Spleen (tissue), 11 donors: ENCODE measurements at regions not wholly inside any gene's neighbourhood (a gene's known extent, or its start where the extent isn't known, plus 50 kb on each side); places are given as distances from the start of the nearest gene placed in this dataset.
A peak's percentile ranks its signal among the peaks of the same experiment; 100 is the strongest.

Source experiments
- DNase-seq: peaks from one replicate; pipeline ENCODE4 v3.0.0-alpha.2; 2020
- H3K27ac ChIP-seq, 8 donors: fragments of 200-600 bp; sonication (generic) in 7 of 8; 1 replicate in 4 of 8; 2 replicates in 4 of 8; pipeline versions ENCODE4 v1.5.0 to v1.8.0; 2016 to 2021; ENCODE audit warnings: inconsistent platforms in 4 of 8, mild to moderate bottlenecking in 4 of 8, moderate library complexity in 1 of 8
- H3K27me3 ChIP-seq, 7 donors: fragments of 200-600 bp; sonication (generic) in 6 of 7; replicated peaks in 1 of 7; 1 replicate in 4 of 7; 2 replicates in 3 of 7; pipeline versions ENCODE4 v1.5.0 to v1.8.0; 2016 to 2021; ENCODE audit warnings: inconsistent platforms in 3 of 7, mild to moderate bottlenecking in 1 of 7
- H3K36me3 ChIP-seq, 6 donors: fragments of 200-600 bp; sonication (generic) in 5 of 6; 1 replicate in 4 of 6; 2 replicates in 2 of 6; pipeline versions ENCODE4 v1.5.0 to v1.8.0; 2016 to 2021; ENCODE audit warnings: inconsistent platforms in 2 of 6
- H3K4me1 ChIP-seq, 6 donors: fragments of 200-600 bp; sonication (generic) in 5 of 6; 1 replicate in 3 of 6; 2 replicates in 3 of 6; pipeline versions ENCODE4 v1.5.0 to v1.8.0; 2016 to 2021; ENCODE audit warnings: inconsistent platforms in 3 of 6
- H3K4me3 ChIP-seq, 8 donors: fragments of 200-600 bp; sonication (generic) in 7 of 8; 1 replicate in 4 of 8; 2 replicates in 4 of 8; pipeline versions ENCODE4 v1.5.0 to v1.8.0; 2016 to 2021; ENCODE audit warnings: inconsistent platforms in 4 of 8, mild to moderate bottlenecking in 4 of 8, moderate library complexity in 2 of 8
- H3K9me3 ChIP-seq, 8 donors: fragments of 200-600 bp; sonication (generic) in 7 of 8; 1 replicate in 4 of 8; 2 replicates in 4 of 8; pipeline versions ENCODE4 v1.5.0 to v1.8.0; 2016 to 2021; ENCODE audit warnings: inconsistent platforms in 4 of 8
- CTCF ChIP-seq, 11 experiments: fragments of 200-600 bp in 7 of 11; fragments of 450-650 bp in 4 of 11; sonication (generic) in 4 of 11; IDR thresholded peaks in 8 of 11; conservative IDR thresholded peaks in 3 of 11; 1 replicate in 7 of 11; 2 replicates in 4 of 11; pipeline versions ENCODE4 v1.4.0 to v1.8.0; 2016 to 2021; ENCODE audit warnings: antibody characterized with exemption in 11 of 11, inconsistent platforms in 4 of 11, mild to moderate bottlenecking in 1 of 11
- POLR2A ChIP-seq, 3 donors: fragments of 450-650 bp; IDR thresholded peaks; one replicate each; pipeline ENCODE4 v1.5.1; 2017; ENCODE audit warnings: antibody characterized with exemption in 3 of 3, mild to moderate bottlenecking in 1 of 3
- POLR2AphosphoS5 ChIP-seq, 3 donors: sonication (generic); formaldehyde crosslinking; IDR thresholded peaks; one replicate each; pipeline ENCODE4 v1.5.1; 2017; ENCODE audit warnings: antibody characterized with exemption in 3 of 3
- WGBS, 5 donors: extraction: QIAGEN DNeasy Blood & Tissue Kit in 3 of 5; methylation state at CpG; one replicate each; pipeline versions ENCODE4 v1.1.5 to v1.1.7; 2013 to 2018; 5-methylcytosine and 5-hydroxymethylcytosine counted together
- intact Hi-C: fragments of 100-400 bp; cut with DNase I; formaldehyde crosslinking; loops from one replicate; pipeline ENCODE4 v1.15.0; 2023; ENCODE audit warnings: low total_unique reads
- donor health status: healthy with polysubstance abuse.
- donor health status: DM: no; HTN: no; CAD: no; lungs with moderate emphysema.
- donor health status: DM: no; HTN: no; CAD: no.
- donor health status: Bipolar disorder and iron deficiency.
- donor health status: healthy.
- donor health status: DM: no; HTN: no; CAD: no.
- donor health status: DM: yes; HTN: yes; CAD: no.

- no peak for TF ChIP-seq POLR2AphosphoS5 (IDR thresholded peaks at IDR 0.05)
- no peak for TF ChIP-seq CTCF (IDR thresholded peaks at IDR 0.05 in 8 of 11, conservative IDR thresholded peaks at IDR 0.05 in 3 of 11)
- no peak for DNase-seq
- Histone ChIP-seq H3K4me3 (no peak overlapping the region), H3K4me1 (peaks cover 0 to 26% (median 2%) of the 10 kb centered on the region in 6 donors), H3K36me3 (peaks cover 0 to 76% (median 31%) of the 10 kb centered on the region in 6 donors), H3K27me3 (no peaks in the 10 kb centered on the region), H3K27ac (peak overlapping the region in 4 of 8 donors; percentile 3 to 62 (median 53)), H3K9me3 (no peaks in the 10 kb centered on the region)
- intact Hi-C loops: no loop called here
- 73 to 86% (median 77%) methylated on average over 8 of the region's 8 CpGs for WGBS, 5 donors
Observed at GRCh38 chr2:74079522-74080341, 68.0 kb downstream of the BOLA3 start.

- WGBS, 5 donors: 59 to 80% (median 74%) methylated on average over 7 to 10 of the region's 10 CpGs
- peak overlapping the region in 4 of 8 donors; percentile 3 to 62 (median 53) for H3K27ac ChIP-seq
- H3K4me1 ChIP-seq: peaks cover 0 to 26% (median 2%) of the 10 kb centered on the region in 6 donors
- intact Hi-C loops: no loop called here
- TF ChIP-seq POLR2A (IDR thresholded peaks at IDR 0.05) (no peak), POLR2AphosphoS5 (IDR thresholded peaks at IDR 0.05) (no peak), CTCF (IDR thresholded peaks at IDR 0.05 in 8 of 11, conservative IDR thresholded peaks at IDR 0.05 in 3 of 11) (no peak)
- H3K9me3 ChIP-seq: no peaks in the 10 kb centered on the region
- DNase-seq: no peak
- peaks cover 0 to 76% (median 32%) of the 10 kb centered on the region in 6 donors for H3K36me3 ChIP-seq
- no peak overlapping the region for H3K4me3 ChIP-seq
- no peaks in the 10 kb centered on the region for H3K27me3 ChIP-seq
Observed at GRCh38 chr2:74080346-74080745, 67.4 kb downstream of the BOLA3 start.

GRCh38 chr2:74081030-74081762, 66.5 kb downstream of the BOLA3 start:
- H3K27me3 ChIP-seq: no peaks in the 10 kb centered on the region
- DNase-seq: no peak
- peaks cover 0 to 21% (median 2%) of the 10 kb centered on the region in 6 donors for H3K4me1 ChIP-seq
- no peaks in the 10 kb centered on the region for H3K9me3 ChIP-seq
- no peak overlapping the region for H3K4me3 ChIP-seq
- intact Hi-C loops: no loop called here
- peaks cover 0 to 76% (median 36%) of the 10 kb centered on the region in 6 donors for H3K36me3 ChIP-seq
- no peak overlapping the region for H3K27ac ChIP-seq
- TF ChIP-seq POLR2A (IDR thresholded peaks at IDR 0.05): no peak
- WGBS, 5 donors: 94 to 100% (median 96%) methylated on average over 12 of the region's 12 CpGs

- Histone ChIP-seq H3K36me3 (peaks cover 0 to 76% (median 36%) of the 10 kb centered on the region in 6 donors), H3K27ac (no peak overlapping the region), H3K27me3 (no peaks in the 10 kb centered on the region), H3K4me3 (no peak overlapping the region), H3K4me1 (peaks cover 0 to 21% (median 2%) of the 10 kb centered on the region in 6 donors), H3K9me3 (no peaks in the 10 kb centered on the region)
- WGBS, 5 donors: 94 to 100% (median 96%) methylated on average over 2 of the region's 2 CpGs
- DNase-seq: no peak
- TF ChIP-seq POLR2AphosphoS5 (IDR thresholded peaks at IDR 0.05): no peak
- no peak for TF ChIP-seq CTCF (IDR thresholded peaks at IDR 0.05 in 8 of 11, conservative IDR thresholded peaks at IDR 0.05 in 3 of 11)
- no peak for TF ChIP-seq POLR2A (IDR thresholded peaks at IDR 0.05)
- intact Hi-C loops: no loop called here
Observed at GRCh38 chr2:74081763-74082110, 66.0 kb downstream of the BOLA3 start.
